ENCODE measurements at regions not wholly inside any gene's neighbourhood (a gene's known extent, or its start where the extent isn't known, plus 50 kb on each side); places are given as distances from the start of the nearest gene placed in this dataset.

DNA sequence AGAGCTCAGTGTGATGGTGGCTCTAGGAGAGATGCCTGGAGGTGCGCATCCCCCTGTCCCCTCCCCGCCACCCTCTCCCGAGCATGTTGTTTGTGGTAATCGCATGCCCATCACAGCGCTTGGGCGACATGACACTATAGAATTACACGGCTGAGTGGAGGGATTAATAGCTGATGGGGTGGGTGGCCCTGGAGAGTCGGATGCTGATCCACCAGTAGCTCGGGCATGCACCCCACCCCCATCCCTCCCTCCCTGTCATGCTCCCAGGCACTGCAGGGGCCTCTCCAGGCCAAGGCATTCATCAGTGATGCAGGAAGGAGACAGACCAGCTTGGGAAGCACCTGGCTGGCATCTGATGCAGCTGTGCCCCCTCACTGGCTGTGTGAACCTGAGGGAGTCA, 159.0 kb upstream of the IGSF21 start:
- DNase-seq, result no peak
- Histone ChIP-seq H3K9me3 (replicated peaks; ENCODE audit: control insufficient read depth, low read depth, low read length) (no peaks in the 10 kb centered on the region), H3K36me3 (ENCODE audit: control insufficient read depth, insufficient read depth, low read length) (no peaks in the 10 kb centered on the region), H3K4me3 (ENCODE audit: low read length) (no peak overlapping the region), H3K4me1 (ENCODE audit: control insufficient read depth, insufficient read depth, low read length) (no peaks in the 10 kb centered on the region), H3K27ac (ENCODE audit: low read length) (no peak overlapping the region), H3K27me3 (ENCODE audit: control insufficient read depth, insufficient read depth, low read length) (no peaks in the 10 kb centered on the region)
- WGBS (ENCODE audit: insufficient coverage), result no CpG with 5 or more reads among the region's 9 CpGs

DNA sequence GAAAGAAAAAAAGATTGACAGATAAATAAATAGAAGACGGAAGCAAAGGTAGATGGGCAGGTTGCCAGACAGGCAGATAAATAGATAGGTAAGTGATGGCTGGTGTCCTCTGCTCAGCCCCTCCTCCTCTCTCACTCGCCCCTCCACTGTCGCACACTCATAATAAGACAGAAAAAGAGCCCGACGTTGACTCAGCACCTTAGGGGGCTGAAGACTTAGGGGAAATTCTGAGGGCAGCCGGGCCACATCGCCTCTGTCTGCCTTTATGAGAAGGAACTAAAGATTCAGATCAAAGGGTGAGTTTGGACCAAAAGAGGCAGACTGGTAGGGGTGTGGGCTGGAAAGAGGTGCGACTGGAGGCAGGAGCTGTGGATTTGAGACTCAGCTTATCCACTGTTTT, 158.1 kb upstream of the IGSF21 start:
- 70% methylated on average over 5 of the region's 8 CpGs for WGBS (ENCODE audit: insufficient coverage)
- Histone ChIP-seq H3K9me3 (replicated peaks; ENCODE audit: control insufficient read depth, low read depth, low read length) (no peaks in the 10 kb centered on the region), H3K4me3 (ENCODE audit: low read length) (no peak overlapping the region), H3K27me3 (ENCODE audit: control insufficient read depth, insufficient read depth, low read length) (peaks cover 2% of the 10 kb centered on the region), H3K27ac (ENCODE audit: low read length) (no peak overlapping the region), H3K36me3 (ENCODE audit: control insufficient read depth, insufficient read depth, low read length) (no peaks in the 10 kb centered on the region), H3K4me1 (ENCODE audit: control insufficient read depth, insufficient read depth, low read length) (no peaks in the 10 kb centered on the region)
- no peak for DNase-seq

DNA sequence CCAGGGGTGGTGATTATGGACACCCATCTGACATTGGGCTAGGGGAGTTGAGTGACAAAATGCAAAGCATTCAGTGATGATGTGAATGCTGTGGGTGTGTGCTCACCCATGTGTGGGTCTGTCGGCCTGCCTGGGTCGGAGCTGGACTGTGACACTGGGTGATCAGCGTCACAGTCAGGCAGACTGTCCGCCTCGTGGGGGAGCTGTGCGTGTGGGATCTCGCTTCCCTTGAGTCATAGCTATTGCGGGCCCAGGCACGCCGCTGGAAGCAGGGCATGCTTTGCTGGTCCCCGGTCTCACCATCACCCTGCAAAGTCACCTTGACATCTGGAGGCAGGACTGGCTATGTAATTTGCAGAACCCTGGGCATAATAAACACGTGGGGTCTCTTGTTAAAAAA, 156.9 kb upstream of the IGSF21 start:
- DNase-seq, result no peak
- Histone ChIP-seq H3K27ac (ENCODE audit: low read length) (no peak overlapping the region), H3K4me1 (ENCODE audit: control insufficient read depth, insufficient read depth, low read length) (no peaks in the 10 kb centered on the region), H3K27me3 (ENCODE audit: control insufficient read depth, insufficient read depth, low read length) (peaks cover 6% of the 10 kb centered on the region), H3K9me3 (replicated peaks; ENCODE audit: control insufficient read depth, low read depth, low read length) (no peaks in the 10 kb centered on the region), H3K36me3 (ENCODE audit: control insufficient read depth, insufficient read depth, low read length) (no peaks in the 10 kb centered on the region), H3K4me3 (ENCODE audit: low read length) (no peak overlapping the region)
- WGBS (ENCODE audit: insufficient coverage), result 70% methylated on average over 10 of the region's 12 CpGs

DNA sequence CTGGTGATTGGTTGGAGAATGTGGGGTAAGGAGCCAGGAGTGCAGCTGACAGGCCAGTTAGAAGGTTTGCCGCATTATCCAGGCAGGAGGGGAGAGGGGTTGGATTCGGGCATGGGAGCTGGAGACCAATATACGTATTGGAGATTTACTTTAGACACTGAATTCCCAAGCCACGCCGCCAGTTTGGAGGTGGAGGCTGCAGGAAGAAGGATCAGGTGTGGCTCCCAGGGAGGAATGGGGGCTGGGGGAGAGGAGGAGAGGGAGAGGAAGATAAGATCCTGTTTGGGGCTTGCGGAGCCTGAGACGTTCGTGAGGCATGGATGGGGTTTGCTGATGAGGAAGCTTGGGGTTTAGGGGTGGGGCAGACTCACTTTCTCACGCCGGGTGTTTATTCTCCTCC, 155.1 kb upstream of the IGSF21 start:
- DNase-seq, result no peak

DNA sequence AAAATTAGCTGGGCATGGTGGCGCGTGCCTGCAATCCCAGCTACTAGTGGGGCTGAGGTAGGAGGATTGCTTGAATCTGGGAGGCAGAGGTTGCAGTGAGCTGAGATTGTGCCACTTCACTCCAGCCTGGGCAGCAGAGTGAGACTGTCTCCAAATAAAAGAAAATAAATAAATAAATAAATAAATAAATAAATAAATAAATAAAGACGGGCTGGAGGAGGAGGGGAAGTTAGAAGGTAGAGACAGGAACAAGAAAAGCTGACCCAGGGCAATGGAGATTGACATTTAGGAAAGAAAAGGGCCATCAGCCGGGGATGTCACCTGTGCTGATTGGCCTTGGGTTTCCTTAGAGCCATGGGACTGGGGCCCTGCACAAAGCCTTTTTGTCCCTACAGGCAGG, 153.7 kb upstream of the IGSF21 start:
- H3K4me1 ChIP-seq (ENCODE audit: control insufficient read depth, insufficient read depth, low read length), result no peaks in the 10 kb centered on the region
- WGBS (ENCODE audit: insufficient coverage), result 75% methylated on average over 2 of the region's 4 CpGs
- no peak overlapping the region for H3K4me3 ChIP-seq (ENCODE audit: low read length)
- peaks cover 7% of the 10 kb centered on the region for H3K27me3 ChIP-seq (ENCODE audit: control insufficient read depth, insufficient read depth, low read length)
- no peaks in the 10 kb centered on the region for H3K36me3 ChIP-seq (ENCODE audit: control insufficient read depth, insufficient read depth, low read length)
- no peak overlapping the region for H3K27ac ChIP-seq (ENCODE audit: low read length)
- H3K9me3 ChIP-seq (replicated peaks; ENCODE audit: control insufficient read depth, low read depth, low read length), result no peaks in the 10 kb centered on the region
- no peak for DNase-seq

More for the DNA sequence above, 155.1 kb upstream of the IGSF21 start:
- Histone ChIP-seq H3K4me1 (ENCODE audit: control insufficient read depth, insufficient read depth, low read length) (no peaks in the 10 kb centered on the region), H3K9me3 (replicated peaks; ENCODE audit: control insufficient read depth, low read depth, low read length) (no peaks in the 10 kb centered on the region), H3K27me3 (ENCODE audit: control insufficient read depth, insufficient read depth, low read length) (peaks cover 7% of the 10 kb centered on the region), H3K4me3 (ENCODE audit: low read length) (no peak overlapping the region), H3K36me3 (ENCODE audit: control insufficient read depth, insufficient read depth, low read length) (no peaks in the 10 kb centered on the region), H3K27ac (ENCODE audit: low read length) (no peak overlapping the region)
- 46% methylated on average over 8 of the region's 10 CpGs for WGBS (ENCODE audit: insufficient coverage)

DNA sequence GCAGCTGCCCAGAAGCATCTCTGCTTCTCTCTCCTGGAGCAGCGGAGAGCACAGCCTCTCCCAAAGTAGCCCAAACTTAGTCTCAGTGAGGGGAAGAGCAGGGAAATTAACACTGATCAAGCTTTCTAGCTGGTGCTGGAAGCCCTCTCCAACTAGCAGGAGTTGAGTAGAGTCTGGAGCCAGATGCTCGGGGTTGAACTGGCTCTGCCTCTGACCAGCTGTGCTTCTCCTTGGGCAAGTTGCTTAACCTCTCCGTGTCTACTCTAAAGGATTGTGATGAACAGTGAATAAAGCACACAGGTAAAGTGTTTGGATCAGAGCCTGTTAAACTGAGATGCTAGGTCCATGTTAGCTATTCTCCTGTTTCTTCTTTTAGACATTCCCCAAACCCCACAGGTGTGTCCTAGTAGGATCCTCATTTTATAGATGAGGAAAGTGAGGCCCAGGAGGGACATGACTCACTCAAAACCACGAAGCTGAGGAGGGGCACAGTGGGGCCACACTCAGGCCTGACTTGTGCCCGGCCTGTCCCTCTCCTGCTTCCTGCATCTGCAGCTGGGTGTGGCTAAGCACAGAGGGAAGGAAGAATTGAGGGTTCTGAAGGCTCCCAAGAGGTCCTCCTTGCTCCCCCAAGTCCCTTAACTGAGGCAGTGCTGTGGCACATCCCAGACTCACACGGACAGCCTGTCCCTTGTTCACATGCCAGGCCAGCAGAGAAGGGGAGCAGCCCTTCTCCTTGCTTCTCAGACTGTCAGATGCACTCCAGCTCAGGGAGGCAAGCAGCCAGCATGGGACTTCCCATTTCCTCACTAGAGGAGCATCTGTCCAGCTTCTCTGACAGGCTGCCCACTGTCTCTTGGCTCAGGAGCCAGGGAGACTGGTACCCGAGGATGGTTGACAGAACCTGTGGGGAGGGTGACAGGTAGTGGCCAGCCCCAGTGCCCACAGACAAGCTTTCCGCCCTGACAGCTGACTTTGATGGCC, 152.0 kb upstream of the IGSF21 start:
- Histone ChIP-seq H3K9me3 (replicated peaks; ENCODE audit: control insufficient read depth, low read depth, low read length) (no peaks in the 10 kb centered on the region), H3K36me3 (ENCODE audit: control insufficient read depth, insufficient read depth, low read length) (no peaks in the 10 kb centered on the region), H3K4me1 (ENCODE audit: control insufficient read depth, insufficient read depth, low read length) (no peaks in the 10 kb centered on the region), H3K27ac (ENCODE audit: low read length) (no peak overlapping the region), H3K4me3 (ENCODE audit: low read length) (no peak overlapping the region), H3K27me3 (ENCODE audit: control insufficient read depth, insufficient read depth, low read length) (peaks cover 7% of the 10 kb centered on the region)
- 33% methylated on average over 5 of the region's 8 CpGs for WGBS (ENCODE audit: insufficient coverage)
- peak; percentile 6 for DNase-seq

DNA sequence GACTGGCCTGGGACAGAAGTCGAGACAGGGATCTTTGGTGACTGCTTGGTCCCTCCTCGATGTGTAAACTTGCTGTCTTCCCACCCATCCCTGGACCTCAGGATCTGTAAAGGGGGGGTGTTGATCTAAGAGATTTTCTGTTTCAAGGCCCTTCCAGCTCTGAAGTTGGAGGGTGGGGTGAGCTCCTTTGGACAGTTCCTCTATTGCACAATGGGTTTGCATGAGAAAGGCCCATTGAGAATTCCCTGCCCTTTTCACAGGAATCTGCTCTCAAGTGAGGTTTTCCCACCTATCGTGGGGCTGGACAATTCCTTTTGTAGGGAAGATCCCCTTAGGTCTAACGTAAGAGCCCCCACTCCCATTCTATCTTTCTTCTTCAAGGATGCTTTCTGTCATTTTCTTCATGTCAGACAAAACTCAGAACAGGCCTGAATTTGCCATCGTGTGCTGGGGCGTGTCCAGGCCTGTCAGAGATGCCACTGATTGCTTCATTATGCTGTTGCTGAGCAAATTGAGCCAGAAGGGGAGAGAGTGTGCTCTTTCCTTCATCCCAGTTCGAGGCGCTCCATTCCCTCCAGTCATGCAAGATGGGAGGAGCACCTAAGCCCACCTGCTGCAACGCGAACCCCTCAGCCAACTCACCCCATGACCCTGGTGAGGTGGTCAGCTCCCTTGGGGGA, 149.9 kb upstream of the IGSF21 start:
- Histone ChIP-seq H3K36me3 (ENCODE audit: control insufficient read depth, insufficient read depth, low read length) (no peaks in the 10 kb centered on the region), H3K27me3 (ENCODE audit: control insufficient read depth, insufficient read depth, low read length) (peaks cover 7% of the 10 kb centered on the region), H3K9me3 (replicated peaks; ENCODE audit: control insufficient read depth, low read depth, low read length) (no peaks in the 10 kb centered on the region), H3K4me3 (ENCODE audit: low read length) (no peak overlapping the region), H3K4me1 (ENCODE audit: control insufficient read depth, insufficient read depth, low read length) (no peaks in the 10 kb centered on the region), H3K27ac (ENCODE audit: low read length) (no peak overlapping the region)
- DNase-seq, result no peak
- 47% methylated on average over 2 of the region's 10 CpGs for WGBS (ENCODE audit: insufficient coverage)

DNA sequence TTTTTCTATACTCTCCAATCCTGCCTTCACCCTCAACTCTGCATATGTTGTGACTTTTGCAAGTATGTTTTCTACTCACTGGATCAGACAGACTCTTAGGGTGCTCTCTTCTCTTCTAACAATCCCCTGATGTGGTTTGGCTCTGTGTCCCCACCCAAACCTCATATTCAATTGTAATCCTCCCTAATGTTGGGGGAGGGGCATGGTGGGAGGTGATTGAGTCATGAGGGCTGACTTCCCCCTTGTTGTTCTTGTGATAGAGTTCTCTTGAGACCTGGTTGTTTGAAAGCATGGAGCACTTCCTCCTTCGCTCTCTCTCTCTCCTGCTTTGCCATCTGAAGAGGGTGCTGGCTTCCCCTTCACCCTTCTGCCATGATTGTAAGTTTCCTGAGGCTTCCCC, 148.9 kb upstream of the IGSF21 start:
- WGBS (ENCODE audit: insufficient coverage), result no CpG with 5 or more reads among the region's 1 CpG
- H3K4me1 ChIP-seq (ENCODE audit: control insufficient read depth, insufficient read depth, low read length), result no peaks in the 10 kb centered on the region
- H3K27me3 ChIP-seq (ENCODE audit: control insufficient read depth, insufficient read depth, low read length), result peaks cover 7% of the 10 kb centered on the region
- H3K4me3 ChIP-seq (ENCODE audit: low read length), result no peak overlapping the region
- H3K27ac ChIP-seq (ENCODE audit: low read length), result no peak overlapping the region
- DNase-seq, result no peak
- no peaks in the 10 kb centered on the region for H3K36me3 ChIP-seq (ENCODE audit: control insufficient read depth, insufficient read depth, low read length)
- H3K9me3 ChIP-seq (replicated peaks; ENCODE audit: control insufficient read depth, low read depth, low read length), result no peaks in the 10 kb centered on the region

DNA sequence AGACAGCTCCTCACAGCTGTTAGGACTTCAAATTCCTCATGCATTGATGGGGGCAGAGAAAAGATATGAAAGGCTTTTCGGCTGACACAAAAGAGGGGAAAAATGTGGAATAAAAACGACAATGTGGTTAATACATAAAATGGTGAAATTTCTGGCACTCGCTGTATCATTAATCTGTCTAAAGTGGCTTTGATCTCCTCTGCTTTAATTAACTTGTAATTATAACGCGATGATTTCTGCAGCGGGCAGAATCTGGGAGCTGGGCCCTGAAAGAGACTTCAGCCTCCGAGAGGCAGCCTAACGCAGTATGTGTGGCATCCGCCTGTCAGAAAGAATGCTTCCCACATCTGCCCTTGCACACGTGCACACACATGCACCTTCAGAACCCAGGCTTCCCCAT, 144.1 kb upstream of the IGSF21 start:
- Histone ChIP-seq H3K4me1 (ENCODE audit: control insufficient read depth, insufficient read depth, low read length) (no peaks in the 10 kb centered on the region), H3K9me3 (replicated peaks; ENCODE audit: control insufficient read depth, low read depth, low read length) (no peaks in the 10 kb centered on the region), H3K4me3 (ENCODE audit: low read length) (no peak overlapping the region), H3K27ac (ENCODE audit: low read length) (no peak overlapping the region), H3K36me3 (ENCODE audit: control insufficient read depth, insufficient read depth, low read length) (no peaks in the 10 kb centered on the region), H3K27me3 (ENCODE audit: control insufficient read depth, insufficient read depth, low read length) (peaks cover 3% of the 10 kb centered on the region)
- no peak for DNase-seq
- WGBS (ENCODE audit: insufficient coverage), result 71% methylated on average over 6 of the region's 10 CpGs

DNA sequence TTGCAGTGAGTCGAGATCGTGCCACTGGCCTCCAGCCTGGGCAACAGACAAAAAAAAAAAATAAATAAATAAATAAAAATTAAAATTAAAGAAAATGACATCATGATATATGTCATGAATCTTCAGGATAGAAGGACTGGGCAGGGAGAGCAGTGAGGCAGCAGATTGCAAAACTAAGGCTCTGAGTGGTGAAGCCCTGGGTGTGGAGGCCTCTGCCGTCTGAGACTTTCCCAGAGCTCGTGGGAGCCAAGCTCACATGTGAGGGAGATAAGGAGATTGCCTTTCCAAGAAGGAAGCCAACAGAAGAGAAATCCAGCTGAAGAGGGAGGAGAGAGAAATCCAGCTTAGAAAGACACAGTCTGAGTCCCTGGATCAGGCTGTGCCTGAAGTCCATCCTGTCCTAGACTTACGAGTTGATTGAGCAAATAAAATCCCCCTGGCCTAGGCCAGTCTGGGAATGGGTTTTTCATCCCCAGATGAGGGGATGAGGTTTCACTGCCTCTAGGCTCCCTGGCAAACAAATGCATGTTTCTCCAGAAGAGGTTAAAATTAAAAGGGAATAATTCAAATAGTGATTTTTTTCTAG, 142.0 kb upstream of the IGSF21 start:
- Histone ChIP-seq H3K36me3 (ENCODE audit: control insufficient read depth, insufficient read depth, low read length) (no peaks in the 10 kb centered on the region), H3K27ac (ENCODE audit: low read length) (no peak overlapping the region), H3K4me3 (ENCODE audit: low read length) (no peak overlapping the region), H3K9me3 (replicated peaks; ENCODE audit: control insufficient read depth, low read depth, low read length) (no peaks in the 10 kb centered on the region), H3K4me1 (ENCODE audit: control insufficient read depth, insufficient read depth, low read length) (no peaks in the 10 kb centered on the region), H3K27me3 (ENCODE audit: control insufficient read depth, insufficient read depth, low read length) (peaks cover 3% of the 10 kb centered on the region)
- WGBS (ENCODE audit: insufficient coverage), result 71% methylated on average over 2 of the region's 5 CpGs
- DNase-seq, result no peak

Data from muscle of leg (tissue), 3 donors.